ENCODE measurements at regions not wholly inside any gene's neighbourhood (a gene's known extent, or its start where the extent isn't known, plus 50 kb on each side); places are given as distances from the start of the nearest gene placed in this dataset.
A peak's percentile ranks its signal among the peaks of the same experiment; 100 is the strongest.

- no peak for DNase-seq
Observed at GRCh38 chr9:8186560-8186959, 387.0 kb upstream of the DMAC1 start.

DNA sequence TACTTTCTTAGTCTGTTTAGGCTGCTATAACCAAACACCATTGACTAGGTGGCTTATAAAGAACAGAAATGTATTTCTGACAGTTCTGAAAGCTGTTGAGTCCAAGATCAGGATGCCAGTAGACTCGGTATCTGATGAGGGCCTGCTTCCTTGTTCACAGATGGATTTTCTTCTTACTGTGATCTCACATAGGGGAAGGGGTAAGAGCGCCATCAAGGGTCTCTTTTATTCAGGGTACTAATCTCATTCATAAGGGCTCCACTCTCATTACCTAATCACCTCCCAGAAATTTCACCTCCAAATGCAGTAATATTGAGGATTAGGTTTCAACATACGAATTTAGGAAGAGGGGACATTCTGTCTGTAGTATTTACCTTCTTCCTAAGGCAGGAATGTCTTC, 384.0 kb upstream of the DMAC1 start:
- DNase-seq: no peak

- DNase-seq: no peak
Observed at GRCh38 chr9:8179381-8180053, 379.9 kb upstream of the DMAC1 start.

GRCh38 chr9:8172000-8172399, 372.4 kb upstream of the DMAC1 start:
- DNase-seq: no peak

DNA sequence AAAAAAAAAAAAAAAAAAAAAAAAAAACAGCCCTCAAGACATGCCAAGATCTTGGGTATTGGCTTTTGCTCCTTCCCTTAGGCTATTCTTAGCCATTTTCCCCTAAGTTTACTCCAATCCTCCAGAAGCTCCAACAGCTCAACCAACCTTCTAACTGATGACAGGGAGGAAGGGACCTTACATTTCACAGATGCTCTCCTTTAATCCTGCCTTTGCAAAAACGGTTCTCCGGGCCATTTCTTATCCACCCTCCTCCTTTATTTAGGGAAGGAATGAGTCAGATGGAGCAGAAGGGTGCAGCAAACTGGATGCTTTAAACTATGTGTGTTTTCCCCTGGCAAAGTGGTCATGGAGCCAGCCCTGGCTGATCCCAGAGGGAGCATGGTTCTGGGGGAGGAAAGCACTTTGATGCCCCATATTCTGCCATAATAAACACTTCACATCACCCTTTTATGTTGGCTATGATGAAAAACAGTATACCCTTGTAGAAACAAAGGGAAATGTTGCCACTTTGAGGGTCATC, 369.4 kb upstream of the DMAC1 start:
- no peak for DNase-seq

GRCh38 chr9:8160787-8161186, 361.2 kb upstream of the DMAC1 start:
- no peak for DNase-seq

GRCh38 chr9:8158574-8158973, 359.0 kb upstream of the DMAC1 start:
- DNase-seq: no peak

DNA sequence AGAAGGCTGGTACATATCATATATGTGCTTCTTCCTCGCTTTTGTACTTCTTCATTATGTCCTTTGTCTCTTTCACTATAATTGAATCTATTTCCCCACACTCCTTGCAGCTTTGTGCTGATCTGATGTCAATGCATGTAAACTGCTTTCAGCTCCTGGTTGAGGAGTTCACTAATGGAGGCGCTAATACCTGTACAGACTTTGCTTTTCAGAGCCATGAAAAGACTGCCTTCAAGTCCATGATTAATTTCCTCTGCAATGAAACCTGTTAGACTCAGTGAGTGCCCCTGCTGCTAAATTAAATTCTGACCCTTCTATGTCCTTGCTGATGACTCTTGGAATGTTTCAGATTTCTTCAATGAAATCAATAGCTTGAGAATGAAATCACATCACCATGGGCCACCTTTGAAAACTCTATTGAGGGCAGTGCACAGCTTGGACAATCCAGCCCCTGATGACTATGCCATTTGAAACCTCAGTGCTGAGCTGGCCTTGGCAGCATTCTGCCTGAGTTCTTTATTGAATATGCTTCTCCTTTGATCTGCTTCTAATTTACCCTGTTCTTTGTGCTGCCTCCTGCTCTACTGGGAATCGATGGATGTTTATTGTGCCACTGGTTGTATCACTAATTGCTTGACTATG, 358.2 kb upstream of the DMAC1 start:
- no peak for DNase-seq

GRCh38 chr9:8156346-8156745, 356.8 kb upstream of the DMAC1 start:
- DNase-seq: no peak

GRCh38 chr9:8155706-8156105, 356.1 kb upstream of the DMAC1 start:
- DNase-seq: no peak

GRCh38 chr9:8143677-8144076, 344.1 kb upstream of the DMAC1 start:
- no peak for DNase-seq

- DNase-seq: no peak
Observed at GRCh38 chr9:8140557-8140956, 341.0 kb upstream of the DMAC1 start.

DNA sequence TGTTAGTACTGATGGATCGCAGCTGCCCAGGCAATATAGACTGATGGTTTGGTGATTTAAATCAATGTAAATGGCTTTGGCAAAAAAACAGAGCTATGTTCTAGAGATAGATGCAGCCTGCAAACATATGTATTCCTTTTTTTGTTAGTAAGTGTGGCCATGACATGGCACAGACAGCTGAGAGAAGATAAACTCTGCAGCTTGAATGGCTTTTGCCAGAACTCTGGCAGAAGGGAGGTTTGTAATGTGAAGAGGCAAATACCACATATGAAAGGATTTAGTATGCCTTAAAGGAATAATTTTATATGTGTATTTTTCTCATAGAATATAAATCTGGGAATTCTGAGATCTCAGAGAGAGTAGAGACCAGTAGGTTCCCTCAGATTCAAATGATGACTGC, 340.2 kb upstream of the DMAC1 start:
- no peak for DNase-seq

GRCh38 chr9:8136477-8136876, 336.9 kb upstream of the DMAC1 start:
- no peak for DNase-seq

DNA sequence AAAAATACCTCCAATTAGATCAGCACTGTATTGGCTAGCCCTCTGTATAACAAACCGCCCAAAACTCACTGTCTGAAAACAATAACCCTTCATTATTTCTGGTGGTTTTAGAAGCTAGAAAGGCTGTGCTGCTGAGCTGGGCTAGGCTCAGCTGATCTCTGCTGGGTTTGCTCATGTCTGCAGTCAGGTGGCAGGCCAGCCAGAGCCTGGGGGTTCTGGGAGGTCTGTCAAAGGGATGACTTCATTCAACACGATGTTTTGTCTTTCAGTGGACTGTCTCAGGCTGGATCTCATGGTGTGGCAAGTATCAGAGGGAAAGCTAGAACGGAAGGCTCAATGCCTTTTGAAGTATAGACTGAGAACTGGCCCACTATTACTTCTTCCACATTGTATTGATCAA, 335.1 kb upstream of the DMAC1 start:
- no peak for DNase-seq

DNA sequence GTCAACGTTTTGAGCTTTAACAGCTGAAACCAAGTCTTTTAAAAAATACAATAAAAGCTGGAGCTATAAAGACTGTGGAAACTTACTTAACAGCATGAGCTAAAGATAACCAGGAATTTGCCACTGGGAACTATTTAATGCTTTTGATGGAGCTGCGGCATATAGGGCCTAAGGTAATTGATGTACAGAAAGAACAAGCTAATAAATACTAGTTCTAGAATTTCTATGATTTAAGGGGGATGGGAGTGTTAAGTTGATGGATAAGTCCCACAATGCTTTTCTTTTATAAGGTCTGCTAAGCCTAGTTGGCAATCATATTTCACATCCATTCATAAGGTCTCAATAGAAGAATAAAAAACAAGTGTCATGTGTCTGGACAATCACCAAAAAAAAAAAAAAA, 334.0 kb upstream of the DMAC1 start:
- no peak for DNase-seq

DNA sequence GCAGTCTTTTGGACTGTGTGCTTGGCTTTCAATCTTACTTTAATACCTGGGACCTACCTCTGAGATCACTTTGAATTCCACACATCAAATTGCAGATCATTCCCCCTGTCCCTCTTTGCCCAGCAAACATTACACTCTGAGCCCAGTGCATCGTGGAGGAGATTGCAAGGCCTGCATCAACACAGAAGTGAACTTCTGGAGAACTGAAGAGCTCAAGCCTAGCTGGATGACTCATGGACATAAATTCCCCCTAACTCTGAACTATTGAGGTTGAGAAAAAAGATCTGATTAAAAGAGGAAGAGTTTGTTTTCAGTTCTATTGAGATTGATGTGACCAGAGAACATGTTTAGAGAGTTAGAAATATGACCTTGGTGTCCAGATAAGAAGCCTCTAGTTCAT, 316.0 kb upstream of the DMAC1 start:
- DNase-seq: peak; percentile 27

DNA sequence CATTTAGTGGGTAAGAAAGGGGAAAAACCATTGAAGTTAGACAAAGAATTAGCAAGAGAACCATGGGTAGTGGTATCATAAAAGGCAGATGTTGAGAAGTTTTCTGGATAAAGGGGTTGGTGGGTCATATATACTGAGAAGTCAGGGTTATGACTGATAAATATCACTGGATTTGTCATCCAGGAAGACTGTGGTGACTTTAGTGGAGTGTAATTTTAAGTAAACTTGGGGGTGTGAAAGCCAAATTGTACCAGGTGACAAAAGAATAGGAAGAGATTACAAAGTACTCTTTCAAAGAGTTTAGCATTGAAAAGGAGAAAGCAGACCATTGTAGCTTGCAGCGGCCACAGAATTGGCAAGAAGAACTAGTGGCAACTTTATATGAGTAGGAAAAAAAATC, 315.2 kb upstream of the DMAC1 start:
- no peak for DNase-seq

- DNase-seq: no peak
Observed at GRCh38 chr9:8106362-8106761, 306.8 kb upstream of the DMAC1 start.

DNA sequence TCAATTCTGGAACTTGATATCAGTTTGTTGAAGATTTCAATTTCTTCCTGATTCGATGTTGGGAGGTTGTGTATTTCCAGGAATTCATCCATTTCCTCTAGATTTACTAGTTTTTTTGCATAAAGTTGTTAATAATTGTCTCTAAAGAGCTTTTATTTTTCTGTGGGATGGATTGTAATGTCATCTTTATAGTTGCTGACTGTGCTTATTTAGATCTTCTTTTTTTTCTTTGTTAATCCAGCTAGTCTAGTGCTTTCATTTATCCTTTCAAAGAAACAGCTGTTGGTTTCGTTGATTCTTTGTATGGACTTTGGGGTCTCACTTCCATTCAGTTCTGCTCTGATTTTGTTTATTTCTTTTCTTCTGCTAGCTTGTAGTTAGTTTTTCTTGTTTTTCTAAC, 302.0 kb upstream of the DMAC1 start:
- DNase-seq: no peak

DNA sequence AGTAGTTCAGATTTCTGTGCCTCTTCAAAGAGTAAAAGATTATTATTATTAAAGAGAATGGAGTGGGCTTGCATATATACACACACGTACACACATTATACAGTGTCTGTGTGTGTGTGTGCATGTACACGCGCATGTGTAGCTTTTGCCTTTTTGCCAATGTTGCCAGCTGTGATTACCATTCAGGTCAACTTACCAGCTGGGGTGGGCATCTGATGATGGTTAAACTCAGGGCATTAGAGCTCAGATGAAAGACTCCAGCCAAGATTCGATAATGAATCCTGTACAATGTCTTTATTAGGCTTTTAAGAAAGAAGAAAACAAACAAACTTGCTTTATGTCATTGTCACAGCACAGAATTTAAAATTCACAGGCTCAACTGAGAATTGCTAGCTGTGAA, 296.5 kb upstream of the DMAC1 start:
- no peak for DNase-seq

- no peak for DNase-seq
Observed at GRCh38 chr9:8095672-8096086, 296.1 kb upstream of the DMAC1 start.

GRCh38 chr9:8088477-8088876, 288.9 kb upstream of the DMAC1 start:
- DNase-seq: no peak

DNA sequence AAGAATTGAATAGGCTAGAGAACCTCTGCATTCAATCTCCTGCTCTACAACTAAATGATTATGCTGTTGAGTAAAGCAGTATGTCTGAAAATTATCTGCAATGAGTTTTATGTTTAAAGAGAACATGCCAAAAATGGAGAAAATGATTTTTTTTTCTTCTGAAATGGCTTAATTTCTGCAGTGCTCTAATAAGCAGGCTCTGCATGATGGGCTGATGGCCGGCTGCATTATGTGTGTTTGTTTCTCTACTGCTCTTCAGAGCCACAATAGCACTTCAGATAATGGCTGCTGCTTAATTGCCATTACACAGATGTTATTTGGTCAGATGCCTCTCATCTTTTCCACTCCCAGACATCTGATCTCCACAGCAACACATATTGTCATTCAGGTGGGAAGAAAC, 286.4 kb upstream of the DMAC1 start:
- no peak for DNase-seq

DNA sequence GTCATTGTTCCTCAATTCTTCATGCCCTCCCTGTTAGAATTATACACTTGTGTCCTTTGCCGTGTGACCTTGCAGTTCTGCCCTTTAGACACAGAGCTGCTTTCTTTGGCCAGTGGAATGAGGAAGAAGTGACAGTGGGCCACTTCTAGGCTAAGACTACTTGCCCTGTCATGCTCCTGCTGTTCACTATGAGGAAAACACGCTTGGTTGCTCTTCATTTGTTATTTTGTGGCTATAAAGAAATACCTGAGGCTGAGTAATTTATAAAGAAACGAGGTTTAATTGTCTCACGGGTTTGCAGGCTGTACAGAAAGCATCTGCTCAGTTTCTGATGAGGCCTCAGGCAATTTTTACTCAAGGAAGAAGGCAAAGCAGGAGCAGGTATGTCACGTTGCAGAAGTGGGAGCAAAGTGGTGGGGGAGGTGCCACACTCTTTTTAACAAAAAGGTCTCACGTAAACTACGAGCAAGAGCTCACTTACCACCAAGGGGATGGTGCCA, 279.1 kb upstream of the DMAC1 start:
- DNase-seq: no peak
